GM23338 (cell line): ENCODE measurements at regions not wholly inside any gene's neighbourhood (a gene's known extent, or its start where the extent isn't known, plus 50 kb on each side); places are given as distances from the start of the nearest gene placed in this dataset.

Experiments
- ATAC-seq: fragments of 200-7000 bp; cut with Tn5 transposase; 3 replicates; pipeline ENCODE4 v1.9.1; 2020
- DNase-seq: peaks from one replicate; pipeline ENCODE4 v3.0.0-alpha.2; 2015; ENCODE audit warnings: low spot score
- H2AFZ ChIP-seq: fragments of 200-600 bp; sonication (generic); 2 replicates; pipeline ENCODE4 v1.8.0; 2016; ENCODE audit warnings: antibody characterized with exemption, mild to moderate bottlenecking, moderate library complexity
- H3F3A ChIP-seq: fragments of 200-600 bp; sonication (generic); replicated peaks from 2 replicates; pipeline ENCODE4 v1.8.0; 2017; ENCODE audit warnings: antibody characterized with exemption, mixed run types, low read depth
- H3K27ac ChIP-seq: fragments of 200-600 bp; sonication (generic); 2 replicates; pipeline ENCODE4 v1.6.1; 2016; ENCODE audit warnings: low read depth
- H3K27me3 ChIP-seq: fragments of 200-600 bp; sonication (generic); 2 replicates; pipeline ENCODE4 v1.8.0; 2016; ENCODE audit warnings: mild to moderate bottlenecking, mixed run types, moderate library complexity; ENCODE audit not compliant: insufficient read depth
- H3K36me3 ChIP-seq: fragments of 200-600 bp; sonication (generic); 2 replicates; pipeline ENCODE4 v1.8.0; 2016; ENCODE audit warnings: mild to moderate bottlenecking; ENCODE audit not compliant: insufficient read depth
- H3K4me1 ChIP-seq: fragments of 200-600 bp; sonication (generic); 2 replicates; pipeline ENCODE4 v1.8.0; 2016; ENCODE audit warnings: mild to moderate bottlenecking, moderate library complexity; ENCODE audit not compliant: insufficient read depth
- H3K4me2 ChIP-seq: fragments of 200-600 bp; sonication (generic); 2 replicates; pipeline ENCODE4 v1.7.1; 2017; ENCODE audit warnings: mixed run types
- H3K4me3 ChIP-seq: fragments of 200-600 bp; sonication (generic); 2 replicates; pipeline ENCODE4 v1.6.1; 2016; ENCODE audit warnings: mixed run types
- H3K79me2 ChIP-seq: fragments of 200-600 bp; sonication (generic); replicated peaks from 2 replicates; pipeline ENCODE4 v1.8.0; 2017; ENCODE audit warnings: mild to moderate bottlenecking; ENCODE audit not compliant: insufficient read depth
- H3K9me2 ChIP-seq: fragments of 200-600 bp; sonication (generic); 2 replicates; pipeline ENCODE4 v1.8.0; 2017; ENCODE audit not compliant: insufficient read depth
- H4K20me1 ChIP-seq: fragments of 200-600 bp; sonication (generic); replicated peaks from 2 replicates; pipeline ENCODE4 v1.8.0; 2017; ENCODE audit warnings: mild to moderate bottlenecking; ENCODE audit not compliant: insufficient read depth
- H3K27ac Mint-ChIP-seq: 2 replicates; pipeline ENCODE4 v1.8.0; 2020; ENCODE audit warnings: inconsistent platforms, mild to moderate bottlenecking, moderate library complexity, mixed read lengths
- H3K27me3 Mint-ChIP-seq: 3 replicates; pipeline ENCODE4 v1.8.0; 2022; ENCODE audit warnings: low read depth, mild to moderate bottlenecking, moderate library complexity, mixed read lengths, inconsistent platforms; ENCODE audit not compliant: insufficient read depth, poor library complexity
- H3K36me3 Mint-ChIP-seq: 3 replicates; pipeline ENCODE4 v1.8.0; 2021; ENCODE audit warnings: low read depth, mild to moderate bottlenecking, inconsistent platforms, moderate library complexity, mixed read lengths
- H3K4me1 Mint-ChIP-seq: 3 replicates; pipeline ENCODE4 v1.8.0; 2020; ENCODE audit warnings: mild to moderate bottlenecking, inconsistent platforms, mixed read lengths
- H3K4me3 Mint-ChIP-seq: 3 replicates; pipeline ENCODE4 v1.8.0; 2021; ENCODE audit warnings: moderate library complexity, mild to moderate bottlenecking, inconsistent platforms, mixed read lengths
- H3K9me3 Mint-ChIP-seq: 3 replicates; pipeline ENCODE4 v1.8.0; 2020; ENCODE audit warnings: moderate library complexity, mild to moderate bottlenecking, inconsistent platforms, mixed read lengths
- CREB1 ChIP-seq: fragments of 250-450 bp; sonication (Bioruptor Pico); IDR thresholded peaks from 2 replicates; pipeline ENCODE4 v1.5.0; 2020; ENCODE audit warnings: low read depth, mild to moderate bottlenecking, moderate library complexity
- CTCF ChIP-seq, 2 experiments: fragments of 200-600 bp in 1 of 2; sonication (generic) in 1 of 2; conservative IDR thresholded peaks; 2 replicates each; pipeline versions ENCODE4 v1.5.1 to v1.6.1; 2016 to 2017; ENCODE audit warnings: antibody characterized with exemption in 2 of 2, low read depth in 2 of 2, mild to moderate bottlenecking in 2 of 2, moderate library complexity in 1 of 2
- ETS1 ChIP-seq: IDR thresholded peaks from 2 replicates; pipeline ENCODE4 v1.6.1; 2016; ENCODE audit warnings: antibody characterized with exemption
- EZH2 ChIP-seq: fragments of 200-600 bp; sonication (generic); IDR thresholded peaks from one replicate; pipeline ENCODE4 v1.8.0; 2017; ENCODE audit warnings: antibody characterized with exemption, mild to moderate bottlenecking, low read depth; ENCODE audit not compliant: unreplicated experiment
- JUNB ChIP-seq: IDR thresholded peaks from one replicate; pipeline ENCODE4 v1.6.1; 2016; ENCODE audit warnings: antibody characterized with exemption; ENCODE audit not compliant: unreplicated experiment
- NANOG ChIP-seq: IDR thresholded peaks from 2 replicates; pipeline ENCODE4 v1.6.1; 2016; ENCODE audit warnings: antibody characterized with exemption, borderline replicate concordance
- POLR2AphosphoS5 ChIP-seq: IDR thresholded peaks from 2 replicates; pipeline ENCODE4 v1.6.1; 2016; ENCODE audit warnings: antibody characterized with exemption, low read depth
- REST ChIP-seq: IDR thresholded peaks from one replicate; pipeline ENCODE4 v1.6.1; 2018; ENCODE audit warnings: antibody characterized with exemption; ENCODE audit not compliant: unreplicated experiment
- ZNF114 ChIP-seq: fragments of 250-450 bp; sonication (Bioruptor Pico); IDR thresholded peaks from 2 replicates; pipeline ENCODE4 v1.5.0; 2020; ENCODE audit warnings: mild to moderate bottlenecking, moderate library complexity
- ZNF331 ChIP-seq: fragments of 250-450 bp; sonication (Bioruptor Pico); IDR thresholded peaks from 2 replicates; pipeline ENCODE4 v1.5.0; 2020; ENCODE audit warnings: low read depth, mild to moderate bottlenecking, moderate library complexity
- ZNF462 ChIP-seq: fragments of 250-450 bp; sonication (Bioruptor Pico); IDR thresholded peaks from 2 replicates; pipeline ENCODE4 v1.5.0; 2020; ENCODE audit warnings: mild to moderate bottlenecking, moderate library complexity

- Histone ChIP-seq H3K9me2 (0 out of 2 replicates have a peak, but pooled peaks cover 10% of the 10 kb centered on the region), H4K20me1 (no peaks in the 10 kb centered on the region), H3K79me2 (no peaks in the 10 kb centered on the region), H3K4me3 (no peak overlapping the region), H3K27ac (no peak overlapping the region), H3F3A (no peaks in the 10 kb centered on the region), H2AFZ (no peak overlapping the region), H3K27me3 (no peaks in the 10 kb centered on the region), H3K4me2 (no peak overlapping the region), H3K36me3 (no peaks in the 10 kb centered on the region), H3K4me1 (no peaks in the 10 kb centered on the region)
- DNase-seq (no peak), ATAC-seq (no peak)
- H3K4me1 Mint-ChIP-seq = no peaks in the 10 kb centered on the region
- no peaks in the 10 kb centered on the region for H3K9me3 Mint-ChIP-seq
- no peak overlapping the region for H3K27ac Mint-ChIP-seq
- no peaks in the 10 kb centered on the region for H3K27me3 Mint-ChIP-seq
- H3K4me3 Mint-ChIP-seq = no peak overlapping the region
- TF ChIP-seq EZH2 (no peak), NANOG (no peak), POLR2AphosphoS5 (no peak), ZNF462 (no peak), ZNF114 (CRISPR knock-in tag) (no peak)
- H3K36me3 Mint-ChIP-seq = no peaks in the 10 kb centered on the region
These were observed 171.9 kb downstream of the EMP1 start for GRCh38 chr12:13368431-13368830.

- Histone ChIP-seq H3K79me2 (no peaks in the 10 kb centered on the region), H4K20me1 (no peaks in the 10 kb centered on the region), H3K4me1 (no peaks in the 10 kb centered on the region), H2AFZ (no peak overlapping the region), H3K4me2 (no peak overlapping the region), H3K4me3 (no peak overlapping the region), H3K27me3 (no peaks in the 10 kb centered on the region), H3K9me2 (0 out of 2 replicates have a peak, but pooled peaks cover 10% of the 10 kb centered on the region), H3K27ac (no peak overlapping the region), H3K36me3 (no peaks in the 10 kb centered on the region), H3F3A (no peaks in the 10 kb centered on the region)
- no peaks in the 10 kb centered on the region for H3K4me1 Mint-ChIP-seq
- ATAC-seq (no peak), DNase-seq (no peak)
- H3K27ac Mint-ChIP-seq = no peak overlapping the region
- no peaks in the 10 kb centered on the region for H3K9me3 Mint-ChIP-seq
- H3K27me3 Mint-ChIP-seq = no peaks in the 10 kb centered on the region
- no peak overlapping the region for H3K4me3 Mint-ChIP-seq
- H3K36me3 Mint-ChIP-seq = no peaks in the 10 kb centered on the region
- TF ChIP-seq CREB1 = no peak
- no peak for TF ChIP-seq ZNF331 (CRISPR knock-in tag)
- no peak for TF ChIP-seq REST
- TF ChIP-seq CTCF (conservative IDR thresholded peaks at IDR 0.05; ENCODE audit: low read depth in 2 of 2) = no peak
- TF ChIP-seq ETS1 = no peak
- no peak for TF ChIP-seq ZNF114 (CRISPR knock-in tag)
- no peak for TF ChIP-seq JUNB
- no peak for TF ChIP-seq NANOG
These were observed 171.4 kb downstream of the EMP1 start for GRCh38 chr12:13367973-13368372.
